Stomach smooth muscle (tissue), 2 donors: ENCODE measurements at regions not wholly inside any gene's neighbourhood (a gene's known extent, or its start where the extent isn't known, plus 50 kb on each side); places are given as distances from the start of the nearest gene placed in this dataset.

ENCODE experiments used
- H3K27ac ChIP-seq: one replicate; pipeline ENCODE4 v1.7.0; 2013; ENCODE audit warnings: mild to moderate bottlenecking, low read length, inconsistent platforms
- H3K27me3 ChIP-seq, 2 donors: one replicate each; pipeline ENCODE4 v1.7.0; 2013; ENCODE audit warnings: low read length in 2 of 2; ENCODE audit not compliant: insufficient read depth in 2 of 2, control insufficient read depth in 1 of 2
- H3K36me3 ChIP-seq, 2 donors: one replicate each; pipeline ENCODE4 v1.7.0; 2013; ENCODE audit warnings: low read length in 2 of 2; ENCODE audit not compliant: control insufficient read depth in 2 of 2, insufficient read depth in 2 of 2
- H3K4me1 ChIP-seq: one replicate; pipeline ENCODE4 v1.7.0; 2013; ENCODE audit warnings: low read length; ENCODE audit not compliant: control insufficient read depth, insufficient read depth
- H3K4me3 ChIP-seq, 2 donors: one replicate each; pipeline ENCODE4 v1.7.0; 2013; ENCODE audit warnings: low read length in 2 of 2
- H3K9ac ChIP-seq, 2 donors: one replicate each; pipeline ENCODE4 v1.7.0; 2013; ENCODE audit warnings: low read length in 2 of 2, mild to moderate bottlenecking in 1 of 2
- H3K9me3 ChIP-seq, 2 donors: one replicate each; pipeline ENCODE4 v1.7.0; 2013; ENCODE audit warnings: low read length in 2 of 2; ENCODE audit not compliant: control insufficient read depth in 2 of 2
- donor health status: healthy.
- donor health status: Pancreatic carcinoma.

DNA sequence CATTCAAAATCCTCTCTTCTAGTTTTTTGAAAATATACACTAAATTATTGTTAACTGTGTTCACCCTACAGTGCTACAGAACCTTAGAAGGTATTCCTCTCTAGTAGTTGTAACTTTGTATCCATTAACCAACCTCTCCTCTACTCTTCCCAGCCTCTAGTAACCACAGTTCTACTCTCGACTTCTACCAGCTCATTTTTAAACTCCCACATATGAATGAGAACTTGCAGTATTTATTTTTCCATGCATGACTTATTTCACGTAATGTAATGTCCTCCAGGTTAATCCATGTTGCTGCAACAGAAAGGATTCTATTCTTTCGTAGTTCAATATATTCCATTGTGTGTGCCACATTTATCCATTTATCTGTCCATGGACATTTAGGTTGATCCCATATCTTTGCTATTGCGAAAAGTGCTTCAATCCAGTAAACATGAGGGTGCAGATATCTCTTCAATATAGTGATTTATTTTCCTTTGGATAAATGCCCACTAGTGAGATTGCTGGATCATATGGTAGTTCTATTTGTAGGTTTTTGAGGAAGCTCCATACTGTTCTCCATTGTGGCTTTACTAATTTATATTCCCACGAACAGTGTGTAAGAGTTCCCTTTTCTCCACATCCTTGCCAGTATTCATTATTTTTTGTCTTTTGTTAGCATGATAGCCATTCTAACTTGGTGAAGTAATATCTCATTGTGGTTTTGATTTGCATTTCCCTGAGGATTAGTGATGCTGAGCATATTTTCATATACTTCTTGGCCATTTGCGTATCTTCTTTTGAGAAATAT, 113.7 kb upstream of the SMAD3 start:
- Histone ChIP-seq H3K4me3 (no peak overlapping the region), H3K27me3 (no peaks in the 10 kb centered on the region), H3K9ac (no peak overlapping the region), H3K9me3 (no peaks in the 10 kb centered on the region), H3K27ac (no peak overlapping the region), H3K36me3 (no peaks in the 10 kb centered on the region), H3K4me1 (no peaks in the 10 kb centered on the region)

GRCh38 chr15:66952756-66953522, 112.5 kb upstream of the SMAD3 start:
- no peaks in the 10 kb centered on the region for H3K36me3 ChIP-seq

GRCh38 chr15:66953523-66954229, 111.7 kb upstream of the SMAD3 start:
- H3K9me3 ChIP-seq = no peaks in the 10 kb centered on the region
- no peak overlapping the region for H3K4me3 ChIP-seq
- H3K36me3 ChIP-seq = no peaks in the 10 kb centered on the region
- no peaks in the 10 kb centered on the region for H3K4me1 ChIP-seq
- H3K9ac ChIP-seq = no peak overlapping the region
- no peaks in the 10 kb centered on the region for H3K27me3 ChIP-seq
- no peak overlapping the region for H3K27ac ChIP-seq

More at GRCh38 chr15:66952756-66953522, 112.5 kb upstream of the SMAD3 start:
- H3K9ac ChIP-seq = no peak overlapping the region
- no peaks in the 10 kb centered on the region for H3K4me1 ChIP-seq
- H3K4me3 ChIP-seq = no peak overlapping the region
- H3K27ac ChIP-seq = no peak overlapping the region
- H3K9me3 ChIP-seq = no peaks in the 10 kb centered on the region
- no peaks in the 10 kb centered on the region for H3K27me3 ChIP-seq

- H3K36me3 ChIP-seq = no peaks in the 10 kb centered on the region
- H3K4me3 ChIP-seq = no peak overlapping the region
- H3K9me3 ChIP-seq = no peaks in the 10 kb centered on the region
- no peak overlapping the region for H3K9ac ChIP-seq
- H3K27me3 ChIP-seq = no peaks in the 10 kb centered on the region
- no peak overlapping the region for H3K27ac ChIP-seq
- no peaks in the 10 kb centered on the region for H3K4me1 ChIP-seq
These were observed 110.8 kb upstream of the SMAD3 start for GRCh38 chr15:66954601-66955000.

- Histone ChIP-seq H3K9ac (no peak overlapping the region), H3K4me3 (no peak overlapping the region), H3K36me3 (no peaks in the 10 kb centered on the region), H3K9me3 (no peaks in the 10 kb centered on the region), H3K4me1 (no peaks in the 10 kb centered on the region), H3K27ac (no peak overlapping the region), H3K27me3 (no peaks in the 10 kb centered on the region)
These were observed 110.3 kb upstream of the SMAD3 start for GRCh38 chr15:66955001-66955516.

- Histone ChIP-seq H3K9ac (no peak overlapping the region), H3K27ac (no peak overlapping the region), H3K4me3 (no peak overlapping the region), H3K36me3 (no peaks in the 10 kb centered on the region), H3K4me1 (no peaks in the 10 kb centered on the region), H3K9me3 (no peaks in the 10 kb centered on the region), H3K27me3 (no peaks in the 10 kb centered on the region)
These were observed 109.4 kb upstream of the SMAD3 start for GRCh38 chr15:66955871-66956585.

DNA sequence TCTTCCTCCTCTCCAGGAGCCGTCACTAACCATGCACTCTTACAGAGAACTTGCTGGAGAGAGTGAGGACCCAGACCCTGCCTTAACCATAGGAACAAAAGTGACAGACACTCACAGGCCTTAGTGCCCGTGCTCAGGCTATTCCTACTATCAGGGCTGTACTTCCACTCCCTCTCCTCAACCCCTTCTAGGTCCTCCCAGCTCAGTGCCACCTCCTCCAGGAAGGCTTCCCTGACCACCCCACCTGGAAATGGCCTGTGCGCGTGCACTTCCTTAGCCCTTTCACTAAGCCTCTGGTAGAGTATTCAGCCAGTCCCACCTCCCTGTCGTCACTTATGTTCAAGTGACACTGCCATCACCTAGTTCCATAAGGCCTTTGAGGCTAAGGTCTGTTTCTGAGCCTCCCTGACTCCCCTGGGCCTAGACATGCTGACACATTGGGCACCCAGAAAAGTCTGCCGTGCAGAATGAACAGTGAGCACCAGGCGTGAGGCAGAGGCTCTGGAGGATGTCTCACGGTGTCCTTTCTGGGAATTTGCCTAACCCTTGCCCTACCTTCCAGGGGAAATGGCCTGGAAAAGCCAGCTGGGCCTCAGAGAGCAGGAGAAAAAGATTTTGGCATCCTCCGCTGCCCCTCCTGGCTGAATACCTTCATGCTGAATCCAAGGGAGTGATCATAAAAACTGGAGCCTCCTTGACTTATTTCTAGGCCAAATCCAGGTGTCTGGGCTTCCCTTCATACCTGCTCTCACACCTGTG, 108.6 kb upstream of the SMAD3 start:
- Histone ChIP-seq H3K27ac (no peak overlapping the region), H3K9me3 (no peaks in the 10 kb centered on the region), H3K4me1 (no peaks in the 10 kb centered on the region), H3K4me3 (no peak overlapping the region), H3K27me3 (no peaks in the 10 kb centered on the region), H3K36me3 (no peaks in the 10 kb centered on the region), H3K9ac (no peak overlapping the region)

- no peak overlapping the region for H3K27ac ChIP-seq
- no peaks in the 10 kb centered on the region for H3K27me3 ChIP-seq
- no peaks in the 10 kb centered on the region for H3K9me3 ChIP-seq
- no peak overlapping the region for H3K4me3 ChIP-seq
- no peaks in the 10 kb centered on the region for H3K4me1 ChIP-seq
- H3K9ac ChIP-seq = no peak overlapping the region
- no peaks in the 10 kb centered on the region for H3K36me3 ChIP-seq
These were observed 108.0 kb upstream of the SMAD3 start for GRCh38 chr15:66957431-66957720.

GRCh38 chr15:66959066-66959465, 106.3 kb upstream of the SMAD3 start:
- H3K4me3 ChIP-seq = no peak overlapping the region
- H3K36me3 ChIP-seq = no peaks in the 10 kb centered on the region
- no peaks in the 10 kb centered on the region for H3K27me3 ChIP-seq
- H3K27ac ChIP-seq = no peak overlapping the region
- H3K4me1 ChIP-seq = no peaks in the 10 kb centered on the region
- no peaks in the 10 kb centered on the region for H3K9me3 ChIP-seq
- H3K9ac ChIP-seq = no peak overlapping the region

DNA sequence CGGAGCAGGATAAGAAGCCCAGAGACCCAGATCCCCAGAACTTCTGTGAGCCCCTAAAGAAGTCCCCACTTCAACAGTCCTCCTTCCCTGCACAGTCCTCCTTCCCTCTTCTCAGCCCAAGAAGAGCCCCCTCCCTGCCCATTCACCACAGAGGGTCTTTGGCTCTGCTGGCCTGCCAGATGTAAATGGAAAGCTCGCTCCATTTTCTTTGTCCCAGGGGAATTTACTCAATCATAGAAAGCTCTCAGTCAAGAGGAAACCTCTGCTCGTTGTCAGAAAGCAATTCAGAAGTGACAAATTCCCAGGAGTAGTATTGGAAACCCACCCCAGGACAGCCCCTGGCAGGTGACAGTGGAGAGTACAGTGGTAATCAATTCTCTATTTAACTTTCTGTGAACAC, 105.5 kb upstream of the SMAD3 start:
- Histone ChIP-seq H3K9ac (no peak overlapping the region), H3K9me3 (no peaks in the 10 kb centered on the region), H3K4me1 (no peaks in the 10 kb centered on the region), H3K4me3 (no peak overlapping the region), H3K27me3 (no peaks in the 10 kb centered on the region), H3K36me3 (no peaks in the 10 kb centered on the region), H3K27ac (no peak overlapping the region)
